NB4 (cell line): ENCODE measurements at regions not wholly inside any gene's neighbourhood (a gene's known extent, or its start where the extent isn't known, plus 50 kb on each side); places are given as distances from the start of the nearest gene placed in this dataset.

ENCODE experiments used
- CTCF ChIP-seq: IDR thresholded peaks from one replicate; pipeline ENCODE4 v1.5.1; 2012; ENCODE audit warnings: low read depth, low read length
- POLR2A ChIP-seq: IDR thresholded peaks from 2 replicates; pipeline ENCODE4 v1.6.1; 2011; ENCODE audit warnings: mild to moderate bottlenecking; ENCODE audit not compliant: insufficient read length; ENCODE audit errors: extremely low read depth

DNA sequence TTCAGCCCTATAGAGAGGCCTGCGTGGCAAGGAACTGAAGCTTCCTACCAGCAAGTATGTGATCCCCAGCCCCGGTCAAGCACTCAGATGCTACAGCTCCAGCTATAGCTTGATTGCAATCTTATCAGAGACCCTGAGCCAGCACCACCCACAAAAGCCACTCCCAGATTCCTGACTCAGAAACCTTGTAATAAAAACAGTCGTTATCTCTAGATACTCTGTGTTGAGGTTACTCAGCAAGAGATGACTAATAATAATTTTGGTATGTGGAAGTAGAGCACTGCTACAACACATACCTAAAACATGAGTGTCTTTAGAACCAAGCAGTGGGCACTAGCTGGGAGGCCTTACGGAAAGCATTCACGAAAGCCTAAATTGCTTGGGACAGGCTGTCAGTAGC, 216.9 kb downstream of the UXS1 start:
- no peak for TF ChIP-seq CTCF
- no peak for TF ChIP-seq POLR2A
